Erythroblast (primary cell): ENCODE measurements at regions not wholly inside any gene's neighbourhood (a gene's known extent, or its start where the extent isn't known, plus 50 kb on each side); places are given as distances from the start of the nearest gene placed in this dataset.

Experiments
- DNase-seq, 2 experiments: peaks; one replicate each; lab custom pipeline; 2025; lab: John Stamatoyannopoulos, UW
- GATA1 ChIP-seq: IDR thresholded peaks from 2 replicates; pipeline ENCODE4 v1.6.1; 2011; ENCODE audit warnings: low read depth, mild to moderate bottlenecking, control low read depth, low read length, moderate library complexity
- POLR2A ChIP-seq: IDR thresholded peaks from 2 replicates; pipeline ENCODE4 v1.6.1; 2011; ENCODE audit warnings: mild to moderate bottlenecking, low read length

DNA sequence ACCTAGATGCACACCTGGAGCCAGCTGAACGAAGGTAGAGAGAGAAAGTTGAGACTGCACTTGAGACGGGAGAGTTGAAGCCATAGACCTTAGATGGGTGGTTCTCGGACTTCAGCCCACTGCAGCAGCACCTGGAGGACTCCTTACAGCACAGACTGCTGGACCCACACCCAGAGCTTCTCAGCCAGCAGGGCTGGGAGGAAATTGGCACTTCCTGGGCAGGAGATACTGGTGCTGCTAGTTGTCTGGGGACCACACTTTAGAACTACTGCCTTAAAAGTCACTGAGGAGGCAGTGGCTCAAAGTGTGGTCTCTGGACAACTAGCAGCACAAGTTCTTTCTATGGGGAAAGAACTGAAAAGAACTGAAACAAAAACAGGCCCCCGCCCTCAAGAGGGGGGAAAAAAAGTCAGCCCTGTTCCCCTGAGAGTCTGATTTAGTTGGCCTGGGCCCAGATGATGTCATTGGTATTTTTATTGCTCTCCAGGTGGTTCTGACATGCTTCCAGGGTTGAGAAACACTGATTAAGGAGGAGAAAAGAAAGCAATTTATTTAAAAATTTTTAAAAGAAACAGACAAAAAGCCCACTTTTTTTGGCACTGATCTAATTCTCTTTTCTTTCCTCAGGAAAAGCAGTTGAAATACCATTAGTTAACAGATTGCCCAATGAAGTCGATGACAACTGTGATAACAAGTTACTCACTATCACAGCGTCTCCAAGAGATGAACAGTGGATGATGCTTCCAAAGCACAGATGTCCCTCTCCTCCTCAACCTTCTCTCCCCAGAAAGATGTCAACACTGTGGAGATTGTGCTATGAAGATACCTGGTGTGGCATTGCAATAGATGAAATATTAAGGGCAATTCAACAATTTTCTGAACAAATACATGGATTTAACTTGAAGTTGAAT, 73.6 kb upstream of the ADAMTS16 start:
- DNase-seq, result no peak
- TF ChIP-seq POLR2A (no peak), GATA1 (no peak)

DNA sequence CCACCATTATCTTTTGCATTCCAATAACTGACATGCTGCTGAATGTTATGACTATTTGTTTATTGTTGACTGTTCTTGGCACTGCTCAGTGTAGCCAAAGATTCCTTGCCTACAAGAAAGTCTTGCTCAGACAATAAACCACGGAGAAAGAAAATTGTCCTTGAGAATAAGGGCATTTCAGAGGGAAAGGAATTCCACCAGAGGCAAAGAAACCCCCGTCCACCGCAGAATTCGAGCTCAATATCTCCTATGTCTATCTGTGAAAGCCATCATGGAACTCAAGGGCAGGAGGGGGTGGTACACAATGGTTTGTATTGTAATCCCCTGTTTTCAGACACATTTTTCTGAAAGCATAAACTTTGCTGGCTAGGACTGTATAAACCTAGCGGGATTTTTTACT, 70.3 kb upstream of the ADAMTS16 start:
- no peak for DNase-seq
- no peak for TF ChIP-seq POLR2A
- no peak for TF ChIP-seq GATA1

DNA sequence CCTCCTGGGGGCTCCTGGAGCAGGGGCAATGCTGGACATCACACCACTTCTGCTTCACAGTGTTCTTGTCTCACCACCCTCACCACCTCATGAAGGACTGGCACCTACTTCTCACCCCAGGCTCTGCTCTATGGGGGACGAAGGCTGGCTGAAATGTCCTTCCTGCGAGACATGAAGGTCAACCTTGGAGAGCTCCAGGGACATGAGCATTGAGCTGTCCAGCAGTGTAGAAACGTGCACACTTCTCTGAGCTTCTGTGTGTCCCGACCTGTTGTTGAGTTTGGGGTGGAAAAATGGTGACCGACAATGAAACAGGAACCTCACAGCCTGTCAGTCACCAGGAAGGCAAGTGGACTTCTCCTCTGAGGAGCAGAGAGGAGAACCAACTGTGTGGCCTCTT, 68.6 kb upstream of the ADAMTS16 start:
- no peak for TF ChIP-seq POLR2A
- no peak for TF ChIP-seq GATA1
- DNase-seq, result no peak

DNA sequence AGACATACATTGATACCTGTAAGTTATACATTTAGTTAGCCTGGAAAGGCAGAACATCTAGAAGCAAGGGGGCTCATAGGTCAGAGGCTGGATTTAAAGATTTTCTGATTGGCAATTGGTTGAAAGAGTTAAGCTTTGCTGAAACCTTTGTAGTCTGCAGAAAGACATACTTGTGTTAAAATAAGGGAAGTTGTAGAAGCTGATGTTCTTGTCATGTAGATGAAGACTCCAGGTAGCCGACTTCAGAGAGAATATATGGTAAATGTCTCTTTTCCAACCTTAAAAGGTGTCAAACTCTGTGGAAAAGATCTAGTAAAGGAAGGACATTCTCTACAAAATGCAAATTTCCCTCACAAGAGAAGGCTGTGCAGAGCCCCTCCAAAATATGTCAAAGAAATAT, 62.9 kb upstream of the ADAMTS16 start:
- no peak for DNase-seq
- TF ChIP-seq POLR2A (no peak), GATA1 (no peak)

DNA sequence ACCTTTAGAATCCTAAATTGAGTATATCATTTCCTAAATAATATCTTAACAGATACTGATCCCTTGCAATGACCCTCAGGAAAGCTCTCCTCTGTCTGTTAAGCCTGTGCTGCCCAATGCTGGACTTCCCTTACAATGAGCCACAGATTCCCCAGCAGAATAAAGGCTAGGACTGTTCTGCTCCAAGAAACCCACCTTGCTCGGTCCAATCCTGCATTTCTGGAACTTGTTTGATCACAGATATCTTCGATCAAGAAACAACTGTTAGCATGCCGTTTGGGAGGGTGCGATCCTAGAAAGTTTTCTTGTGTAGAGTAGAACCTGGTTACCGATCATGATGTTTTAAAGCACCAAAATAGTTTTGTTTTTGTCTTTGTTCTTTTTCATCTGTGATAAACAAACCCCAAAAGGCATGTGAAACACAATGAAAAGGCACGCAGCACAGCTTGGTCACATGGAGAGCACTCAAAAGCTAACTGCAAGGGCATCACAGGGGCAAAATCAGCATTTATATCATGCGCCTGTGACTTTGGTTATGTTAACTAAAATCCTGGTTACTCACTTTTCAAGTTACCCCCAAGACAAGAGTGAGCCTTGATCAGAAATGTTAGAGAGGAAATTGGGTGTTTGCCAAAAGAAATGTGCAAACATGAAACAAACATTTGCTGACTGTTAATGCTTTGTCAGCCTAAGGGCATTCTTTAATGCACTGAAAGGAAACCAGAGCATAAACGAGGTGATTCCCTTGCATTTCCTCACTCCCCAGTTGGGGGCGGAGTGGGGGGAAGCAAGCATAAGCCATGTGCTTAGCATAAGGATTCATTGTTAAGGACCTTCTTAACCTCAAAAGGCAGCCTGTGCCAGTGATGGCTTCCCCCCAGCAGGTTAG, 61.9 kb upstream of the ADAMTS16 start:
- TF ChIP-seq GATA1 (no peak), POLR2A (no peak)
- DNase-seq, result no peak

DNA sequence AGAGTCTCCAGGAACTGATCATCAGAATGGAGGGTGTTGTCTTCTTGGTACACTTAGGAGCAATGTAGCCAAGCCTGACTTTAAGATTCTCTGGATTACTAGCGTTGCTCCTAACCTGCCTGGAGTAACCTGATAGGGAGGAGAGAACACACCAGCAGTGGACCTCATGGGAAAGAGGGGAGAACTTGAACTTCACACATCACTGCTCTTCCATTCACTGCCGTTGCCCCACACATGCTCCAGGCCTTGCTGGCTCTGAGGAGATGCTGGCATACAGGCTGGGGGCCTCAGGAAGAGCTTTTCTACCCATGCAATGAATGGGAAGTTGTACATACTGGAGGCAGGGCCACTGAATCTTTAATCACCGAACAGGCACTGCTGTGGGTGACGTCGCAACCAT, 60.3 kb upstream of the ADAMTS16 start:
- no peak for DNase-seq
- no peak for TF ChIP-seq POLR2A
- no peak for TF ChIP-seq GATA1

DNA sequence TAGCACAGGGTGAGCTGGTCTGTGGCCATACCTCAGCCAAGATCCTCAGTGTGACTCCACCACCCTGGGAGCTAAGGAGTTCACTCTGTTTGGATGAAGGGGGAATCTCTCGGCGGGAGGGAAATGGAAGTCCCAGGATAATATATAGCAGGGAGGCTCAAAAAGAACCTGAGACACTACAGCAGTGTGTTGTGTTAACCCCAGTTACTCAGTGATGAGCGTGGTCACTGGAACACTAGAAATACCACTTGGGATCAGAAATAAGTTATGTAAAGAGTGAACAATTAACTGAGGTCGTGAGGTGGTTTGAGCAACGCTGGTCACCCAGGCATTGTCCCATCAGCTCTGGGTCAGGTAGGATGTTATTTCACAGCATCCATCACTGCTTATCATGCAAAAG, 59.3 kb upstream of the ADAMTS16 start:
- TF ChIP-seq GATA1 (no peak), POLR2A (no peak)
- no peak for DNase-seq

DNA sequence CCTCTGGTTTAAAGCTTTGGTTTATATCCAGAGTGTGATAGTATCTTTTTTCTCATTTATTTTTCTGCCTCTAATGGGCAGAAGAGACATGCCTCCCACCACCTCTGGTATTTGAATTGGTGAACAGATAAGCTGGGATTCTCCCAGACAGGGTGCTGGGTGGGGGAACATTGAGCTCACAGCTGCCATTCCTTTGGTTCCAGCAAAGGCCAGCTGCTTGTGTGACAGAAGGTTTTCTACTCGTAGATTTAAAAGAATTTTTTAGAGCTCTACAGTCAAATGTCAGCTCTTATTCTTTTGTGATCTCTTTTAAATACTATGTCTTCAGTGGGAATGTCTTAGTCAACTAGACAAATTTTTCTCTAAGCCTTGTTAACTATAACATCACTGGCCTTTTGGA, 54.7 kb upstream of the ADAMTS16 start:
- DNase-seq, result no peak
- TF ChIP-seq GATA1, result no peak
- TF ChIP-seq POLR2A, result no peak

DNA sequence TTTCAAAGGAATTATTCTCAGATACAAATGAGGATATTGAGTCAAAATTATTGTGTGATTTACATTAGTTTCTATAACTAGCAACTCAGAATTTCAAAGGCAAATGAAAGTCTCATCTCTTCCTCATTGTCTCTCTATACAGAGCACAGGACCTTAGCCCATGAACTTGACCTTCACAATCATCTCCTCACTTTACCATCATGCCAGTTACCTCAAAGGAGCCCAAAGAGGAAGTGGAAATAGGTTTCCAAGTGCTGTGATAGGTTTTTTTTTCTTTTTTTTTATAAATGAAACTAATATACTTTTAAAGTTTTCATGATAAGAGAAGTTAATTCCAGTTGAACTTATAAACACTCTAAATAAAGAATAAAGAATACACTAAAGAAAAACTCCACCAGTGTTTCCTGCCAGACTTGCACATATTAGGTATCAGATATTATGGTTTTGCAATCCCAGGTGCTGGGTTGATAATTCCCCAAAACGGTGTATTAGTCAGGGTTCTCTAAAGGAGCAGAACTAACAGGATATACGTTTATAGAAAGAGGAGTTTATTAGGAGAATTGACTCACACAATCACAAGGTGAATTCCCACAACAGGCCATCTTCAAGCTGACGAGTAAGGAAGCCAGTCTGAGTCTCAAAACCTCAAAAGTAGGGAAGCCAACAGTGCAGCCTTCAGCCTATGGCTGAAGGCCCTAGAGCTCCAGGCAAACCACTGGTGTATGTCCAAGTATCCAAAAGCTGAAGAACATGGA, 50.1 kb upstream of the ADAMTS16 start:
- no peak for DNase-seq
- no peak for TF ChIP-seq POLR2A
- no peak for TF ChIP-seq GATA1
